Dedifferentiated amniotic fluid mesenchymal stem cell (primary cell): ENCODE measurements at regions not wholly inside any gene's neighbourhood (a gene's known extent, or its start where the extent isn't known, plus 50 kb on each side); places are given as distances from the start of the nearest gene placed in this dataset.

Experiments
- DNase-seq: peaks from one replicate; pipeline ENCODE4 v3.0.0-alpha.2; 2016; ENCODE audit errors: extremely low spot score

DNA sequence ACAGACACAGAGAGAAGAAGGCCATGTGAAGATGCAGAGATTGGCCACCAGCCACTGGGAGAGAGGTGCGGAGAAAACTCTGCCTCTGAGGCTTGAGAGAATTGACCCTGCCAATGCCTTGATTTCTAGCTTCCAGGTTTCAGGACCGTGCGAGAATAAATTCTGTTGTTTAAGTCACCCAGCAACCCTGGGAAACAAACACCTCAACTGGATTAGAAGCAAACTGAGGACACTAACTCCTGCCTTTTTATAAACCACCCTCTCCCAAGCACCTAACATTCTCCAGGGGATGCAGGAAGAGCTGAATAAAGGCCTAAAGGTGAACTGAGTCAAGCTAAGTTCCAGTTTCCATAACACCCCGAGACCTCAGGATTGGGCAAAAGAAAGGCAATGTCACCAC lies 136.1 kb downstream of the ANKRD60 start:
- no peak for DNase-seq

DNA sequence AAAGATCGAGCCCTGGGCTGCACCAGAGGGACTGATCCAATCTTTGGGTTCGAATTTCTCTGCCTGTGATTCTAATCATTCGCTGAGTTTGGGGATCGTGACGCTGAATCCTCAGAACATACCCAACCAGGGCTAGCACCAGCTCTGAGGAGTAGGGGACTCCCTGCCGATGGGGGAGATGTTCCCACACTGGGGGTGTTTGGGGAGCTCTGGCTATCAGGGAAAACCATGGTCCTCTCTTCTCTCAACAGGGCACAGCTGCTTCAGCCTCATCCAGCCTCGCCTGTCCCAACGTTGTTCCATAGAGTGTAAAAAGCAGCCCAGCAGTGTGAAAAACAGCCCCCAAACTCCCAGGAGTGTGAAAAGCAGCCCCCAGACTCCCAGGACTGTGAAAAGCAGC lies 136.6 kb downstream of the ANKRD60 start:
- no peak for DNase-seq

DNA sequence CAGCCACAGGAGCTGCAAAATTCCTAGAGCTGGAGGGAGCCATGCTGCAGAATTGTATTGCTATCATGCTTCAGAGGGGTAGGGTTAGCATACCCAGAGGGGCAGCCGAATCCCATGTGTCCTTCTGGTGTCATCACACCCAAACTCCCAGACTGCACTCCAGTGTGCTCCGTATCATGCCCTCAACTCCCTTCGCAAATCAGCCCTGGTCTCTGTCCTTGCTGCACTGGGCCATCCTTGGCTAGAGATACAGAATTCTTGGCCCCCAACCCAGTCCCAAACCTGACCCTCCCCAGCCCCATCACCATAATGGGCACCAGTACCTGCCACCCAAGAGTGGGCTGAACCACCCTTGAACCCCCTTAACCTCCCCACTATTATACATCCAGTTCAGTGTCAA lies 138.3 kb downstream of the ANKRD60 start:
- DNase-seq: no peak

DNA sequence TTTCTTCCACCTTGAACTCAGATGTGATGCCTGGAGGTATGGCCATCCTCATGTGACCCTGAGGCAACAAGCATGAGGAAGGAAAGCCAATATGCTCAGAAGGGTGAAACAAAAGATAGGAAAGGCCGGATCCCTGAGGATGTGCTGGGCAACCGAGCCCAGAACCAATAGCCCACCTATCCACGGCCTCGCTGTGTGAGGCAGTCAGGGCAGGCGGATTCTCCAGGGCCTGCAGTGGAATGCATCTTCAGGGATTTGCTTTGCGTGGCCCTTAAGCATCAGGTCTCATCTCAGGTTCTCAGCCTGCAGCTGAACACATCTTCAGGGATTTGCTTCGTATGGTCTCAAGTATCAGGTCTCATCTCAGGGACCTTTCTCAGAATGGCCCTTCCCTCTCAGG lies 139.8 kb downstream of the ANKRD60 start:
- no peak for DNase-seq

DNA sequence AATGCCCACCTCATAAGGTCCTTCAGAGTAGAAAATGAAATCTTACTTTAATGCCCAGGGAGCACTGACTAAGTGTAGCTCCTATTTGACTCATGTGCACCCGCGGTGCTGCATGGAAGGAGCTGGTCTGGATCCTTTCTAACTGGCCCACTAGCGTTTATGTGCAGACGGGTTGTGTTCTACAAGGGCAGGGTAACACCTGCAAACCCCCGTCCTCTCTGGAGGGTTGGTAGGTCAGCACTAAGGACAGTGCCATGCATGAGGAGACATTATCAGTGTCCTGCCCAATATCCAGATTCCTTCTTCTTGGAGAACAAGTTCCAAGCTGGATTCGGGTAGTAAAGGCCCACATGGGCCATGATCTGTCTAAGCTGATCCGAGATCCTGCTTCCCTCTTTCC lies 140.3 kb downstream of the ANKRD60 start:
- no peak for DNase-seq

DNA sequence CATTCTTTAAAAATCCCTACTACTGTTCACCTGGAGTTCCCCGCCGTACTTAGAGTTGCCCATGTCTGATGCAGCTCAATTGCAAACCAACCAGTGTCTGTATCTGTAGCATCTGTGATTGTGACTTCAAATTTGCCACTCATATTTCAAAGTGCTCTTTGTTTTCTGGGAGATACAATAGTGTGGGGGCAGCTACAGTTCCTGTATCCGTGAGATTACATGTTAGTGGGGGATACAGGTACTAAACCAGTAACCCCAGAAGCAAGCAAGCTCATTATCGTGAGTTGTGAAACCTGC lies 140.9 kb downstream of the ANKRD60 start:
- DNase-seq: no peak

DNA sequence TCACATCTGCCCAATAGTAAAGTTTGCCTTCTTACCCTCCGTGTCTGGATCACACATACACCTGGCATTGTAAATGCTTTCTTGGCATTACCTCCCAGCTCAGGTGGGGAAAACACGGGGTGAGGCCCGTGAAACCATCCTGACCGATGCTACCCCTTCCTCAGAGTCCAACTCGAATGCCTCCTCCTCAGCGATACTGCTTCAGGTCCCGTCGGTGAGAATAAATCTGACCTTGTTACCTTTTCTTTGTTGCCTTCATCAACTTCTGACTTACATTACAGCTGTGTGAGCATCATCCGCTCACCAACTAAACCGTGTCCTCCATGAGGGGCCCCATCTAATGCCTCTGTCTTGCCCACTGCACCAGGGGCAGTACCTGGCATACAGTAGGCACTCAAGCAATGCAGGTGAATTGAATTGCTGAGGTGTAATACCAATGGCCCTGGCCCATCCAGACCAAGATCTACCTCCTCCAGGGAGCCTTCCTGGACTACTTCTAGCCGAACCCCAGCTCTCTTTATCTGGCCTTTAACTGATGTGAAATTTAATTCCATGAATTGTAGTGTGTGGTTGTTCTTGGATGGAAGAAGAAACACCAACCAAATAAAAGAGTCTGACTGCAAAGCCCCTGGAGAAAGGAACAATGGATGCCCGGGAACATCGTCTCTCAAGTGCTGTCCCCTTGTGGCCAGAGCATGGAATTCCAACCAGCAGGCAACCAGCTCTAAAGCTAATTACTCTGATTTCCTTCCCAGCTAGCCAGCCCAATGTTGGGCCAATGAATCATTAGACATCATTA lies 141.5 kb downstream of the ANKRD60 start:
- no peak for DNase-seq

DNA sequence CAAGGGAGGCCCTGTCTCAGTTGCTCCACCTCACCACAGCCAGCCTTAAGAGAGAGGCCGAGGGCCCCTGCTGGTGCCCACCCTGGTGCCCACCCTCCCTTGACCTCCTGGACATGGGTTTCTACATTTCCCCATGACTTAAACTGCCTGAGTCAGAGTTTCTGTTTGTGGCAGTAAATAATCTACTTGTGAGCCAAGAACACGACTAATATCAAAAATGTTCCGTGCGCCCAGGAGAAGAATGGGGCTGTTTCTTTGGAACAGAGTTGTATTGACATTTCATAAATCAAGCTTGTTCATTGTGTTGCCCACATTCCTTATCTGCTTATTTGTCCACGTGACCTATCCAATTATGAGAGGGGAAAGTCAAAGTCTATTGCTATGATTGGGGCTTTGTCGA lies 143.5 kb downstream of the ANKRD60 start:
- no peak for DNase-seq

DNA sequence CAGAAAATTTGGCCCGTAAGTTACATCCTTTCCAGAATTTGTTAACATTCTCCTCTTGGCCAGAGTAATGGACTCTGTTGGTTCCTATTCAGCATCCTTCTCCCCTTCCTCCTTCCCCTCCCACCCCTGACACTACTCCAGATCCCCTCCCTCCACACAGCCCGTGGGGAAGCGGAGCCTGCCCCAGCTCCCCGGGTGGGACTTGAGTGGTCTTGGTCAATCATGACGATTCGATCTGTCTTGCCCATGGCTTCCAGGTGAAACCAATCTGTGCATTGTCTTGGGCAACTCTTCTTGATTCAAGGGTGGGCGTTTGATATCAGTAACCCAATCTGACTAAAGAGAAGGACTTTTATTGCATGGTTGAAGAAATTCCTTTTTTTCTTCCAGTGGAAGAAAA lies 143.9 kb downstream of the ANKRD60 start:
- no peak for DNase-seq

DNA sequence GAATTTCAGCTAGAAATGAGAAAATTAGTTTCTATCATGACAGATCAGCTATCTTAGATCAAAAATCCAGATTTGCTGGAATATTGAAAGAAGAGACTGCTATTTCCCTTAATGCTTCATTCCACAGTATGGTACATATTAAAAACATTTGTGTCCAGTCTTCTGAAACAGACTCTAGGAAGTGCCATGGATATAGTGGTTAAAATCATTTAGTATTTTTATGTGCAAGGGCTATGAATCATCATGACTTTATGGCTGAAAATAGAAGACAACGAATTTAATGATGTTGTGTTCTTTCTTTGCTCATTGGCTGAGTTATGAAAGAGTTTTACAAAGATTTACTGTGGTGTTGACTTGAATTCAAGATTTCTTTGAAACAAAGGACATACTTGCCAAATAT lies 146.6 kb downstream of the ANKRD60 start:
- peak; percentile 70 for DNase-seq

DNA sequence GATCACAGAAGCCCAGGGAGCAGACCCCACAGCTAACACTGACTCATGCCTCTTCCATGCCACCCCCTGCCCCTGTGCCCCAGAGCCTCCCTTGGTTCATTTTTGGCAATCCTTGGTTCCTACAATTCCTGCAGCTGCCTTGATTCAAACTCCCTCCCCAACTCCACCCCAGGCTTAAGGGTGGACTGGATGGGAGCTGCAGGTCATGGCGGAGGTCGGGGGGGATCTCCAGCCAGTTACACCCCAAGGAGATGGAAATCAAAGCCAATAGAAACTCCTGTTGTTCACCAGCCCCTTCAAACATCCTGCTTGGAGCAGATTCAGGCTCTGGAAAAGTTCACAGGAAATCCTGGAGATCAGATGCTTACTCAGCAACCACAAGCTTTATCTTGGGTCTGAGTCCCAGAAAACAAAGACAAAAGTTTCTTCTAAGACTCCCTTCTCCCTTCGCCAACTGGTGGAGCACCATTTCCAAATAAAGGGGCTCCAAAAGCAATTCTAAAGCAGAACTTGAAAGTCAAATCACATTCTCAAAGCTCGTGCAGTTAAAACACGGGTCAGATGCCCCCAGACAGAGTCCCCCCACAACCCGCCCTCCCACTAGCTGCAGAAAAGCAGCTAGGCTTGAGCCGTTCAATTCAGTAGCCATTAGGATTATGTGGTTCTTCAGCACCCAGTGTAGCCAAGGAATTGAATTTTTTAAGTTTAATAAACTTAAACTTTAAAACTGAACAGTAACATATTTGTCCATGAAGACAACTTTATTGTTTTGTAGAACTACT lies 149.5 kb downstream of the ANKRD60 start:
- DNase-seq: no peak

DNA sequence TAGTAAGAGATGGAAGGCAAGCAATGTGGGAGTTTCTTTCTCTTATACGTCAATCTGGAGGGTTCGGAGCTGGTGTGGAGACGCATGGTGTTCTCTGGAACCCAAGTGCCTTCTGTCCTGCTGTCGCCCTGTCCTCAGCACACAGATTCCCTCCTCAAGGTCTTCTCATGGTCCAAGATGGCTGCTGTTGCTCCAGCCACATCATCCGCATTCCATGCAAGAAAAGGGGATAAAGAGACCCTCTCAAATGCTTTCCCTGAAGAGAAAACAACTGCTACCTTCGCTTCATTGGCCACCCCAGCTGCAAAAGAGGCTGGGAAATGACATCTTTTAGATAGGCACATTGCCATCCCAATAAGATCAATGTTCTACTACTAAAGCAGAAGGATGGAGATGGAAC lies 151.2 kb downstream of the ANKRD60 start:
- no peak for DNase-seq

DNA sequence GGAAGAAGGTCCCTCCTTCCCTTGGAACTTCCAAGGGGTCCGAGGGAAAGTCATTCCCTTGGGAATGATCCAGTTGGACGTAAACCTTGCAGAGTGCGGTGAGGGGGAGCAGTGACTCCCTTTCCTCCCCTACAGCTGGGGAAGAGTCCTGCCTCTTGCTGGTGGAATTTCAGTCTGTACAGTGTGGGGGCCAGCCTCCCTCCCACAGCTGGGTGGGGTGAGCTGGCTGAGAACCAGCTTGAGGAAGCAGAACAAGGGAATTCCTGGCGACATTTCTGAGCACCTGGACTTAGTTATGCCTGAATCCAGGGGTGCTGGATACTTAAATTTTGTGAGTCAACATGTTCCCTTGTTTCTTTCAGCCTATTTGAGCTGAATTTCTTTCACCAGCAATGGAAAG lies 152.0 kb downstream of the ANKRD60 start:
- no peak for DNase-seq

DNA sequence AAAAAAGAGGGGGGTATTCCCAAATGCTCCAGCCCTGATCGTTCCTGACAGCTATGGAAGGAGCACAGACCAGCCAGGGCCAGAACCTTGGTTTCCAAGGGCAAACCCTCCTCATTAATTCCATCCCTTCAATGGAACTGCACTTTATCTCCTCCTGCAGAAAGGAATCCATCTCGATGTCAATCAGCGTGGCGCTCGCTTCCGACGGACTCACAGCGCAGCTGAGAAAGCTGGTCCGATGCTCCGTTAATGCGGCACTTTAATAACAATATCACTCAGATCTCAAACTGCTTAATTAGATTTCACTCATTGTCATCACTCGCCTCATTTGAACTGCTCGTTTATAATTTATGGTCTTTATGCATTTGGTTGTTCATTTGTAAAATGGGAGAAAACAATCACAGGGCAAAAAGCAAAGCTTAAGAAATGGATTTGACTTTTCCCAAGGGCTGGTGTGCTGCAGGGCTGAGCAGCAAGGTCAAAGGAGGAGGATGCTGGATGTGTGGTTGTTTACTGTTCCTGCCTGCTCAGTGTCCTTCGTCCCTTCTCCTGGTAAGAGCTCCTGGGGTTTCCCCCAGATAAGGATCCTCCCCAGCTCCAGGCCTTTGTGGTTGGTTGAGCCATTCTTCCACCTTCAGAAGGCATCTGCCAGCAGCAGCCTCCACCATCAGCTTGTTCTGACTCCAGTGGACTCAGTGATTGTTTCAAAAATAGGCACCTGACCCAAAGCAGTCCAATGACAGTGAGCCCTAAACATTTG lies 152.7 kb downstream of the ANKRD60 start:
- no peak for DNase-seq

DNA sequence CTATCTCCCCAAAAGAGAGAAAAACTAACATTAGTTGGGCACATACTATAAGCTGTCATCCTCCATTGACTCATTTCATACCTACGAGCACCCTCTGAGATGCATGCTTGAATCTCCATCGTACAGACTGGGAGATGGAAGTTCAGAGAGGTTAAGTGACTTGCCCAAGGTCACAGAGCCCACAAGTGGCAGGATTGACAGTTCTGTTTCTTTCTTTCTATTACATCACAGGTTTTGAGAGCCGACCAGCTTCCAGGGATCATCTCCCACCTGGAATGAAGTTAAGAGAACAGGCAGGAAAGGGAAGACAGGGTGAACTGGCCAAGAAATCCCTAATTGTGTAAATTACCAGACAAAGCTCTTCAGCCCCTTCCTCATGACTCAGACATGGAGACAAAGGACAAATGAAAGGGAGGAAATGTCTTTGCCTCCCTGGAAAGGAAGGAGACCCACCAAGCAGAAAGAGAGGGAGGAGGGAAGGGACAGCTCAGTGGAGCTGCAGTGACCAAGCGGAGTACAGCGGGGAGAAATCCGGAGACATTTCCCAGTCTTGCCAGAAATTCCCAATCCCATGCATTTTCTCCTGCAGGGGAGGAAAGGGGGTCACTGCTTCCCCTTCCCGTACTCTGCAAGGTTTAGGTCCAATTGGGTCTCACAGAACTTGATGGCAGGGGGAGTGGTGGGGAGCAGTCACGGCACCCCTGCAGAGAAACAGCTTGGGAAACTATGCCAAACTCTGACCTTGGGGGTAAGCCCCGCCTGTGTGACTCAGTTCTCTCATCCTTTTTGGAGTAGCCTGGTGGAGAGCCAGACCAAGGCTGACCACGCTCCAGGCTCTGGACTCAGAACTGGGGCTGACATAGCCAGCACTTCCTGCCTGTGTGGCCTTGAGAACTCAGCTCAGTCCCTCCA lies 154.3 kb downstream of the ANKRD60 start:
- DNase-seq: no peak

DNA sequence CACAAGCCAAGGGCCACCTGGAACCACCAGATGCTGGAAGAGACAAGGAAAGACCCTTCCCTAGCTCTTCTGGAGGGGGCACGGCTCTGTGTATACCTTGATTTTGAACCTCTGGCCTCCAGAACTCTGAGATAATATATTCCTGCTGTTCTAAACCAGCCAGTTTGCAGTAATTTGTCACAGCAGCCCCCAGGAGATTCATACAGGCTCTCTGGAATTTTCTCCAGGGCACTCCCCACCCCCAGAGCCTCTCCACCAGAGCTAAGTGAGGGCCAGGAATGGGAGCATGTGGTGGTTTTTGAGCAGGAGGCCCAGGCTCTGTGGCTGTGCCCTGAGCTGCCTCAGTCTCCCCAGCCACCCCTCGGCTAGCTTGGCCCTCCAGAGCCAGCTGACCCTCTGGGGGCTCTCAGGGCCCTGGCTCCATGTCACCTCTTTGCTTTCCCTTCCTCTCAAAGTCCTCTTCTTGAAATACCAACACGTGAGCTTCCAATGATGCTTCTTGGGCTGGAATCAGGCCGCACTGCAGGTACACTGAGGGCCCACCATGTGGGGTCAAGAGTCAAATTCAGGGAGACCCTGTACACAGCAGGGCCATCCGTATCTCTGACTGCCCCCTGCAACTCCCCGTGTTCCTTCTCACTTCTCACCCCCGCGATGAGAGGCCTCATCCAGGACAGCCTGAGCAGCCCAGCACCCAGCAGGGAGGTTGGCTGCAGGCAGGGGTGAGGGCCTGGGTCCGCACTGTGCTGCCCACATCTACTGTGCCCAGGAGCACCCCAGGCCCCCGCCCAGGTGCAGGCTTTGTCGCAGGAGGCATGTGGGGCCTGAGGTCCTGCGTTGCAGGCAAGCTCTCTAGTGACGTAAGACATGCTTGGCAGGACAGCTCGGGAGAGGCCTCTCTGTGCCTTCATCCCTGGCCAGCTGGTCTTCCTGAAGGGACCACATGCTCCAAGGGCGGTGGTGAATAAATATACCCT lies 155.5 kb downstream of the ANKRD60 start:
- DNase-seq: no peak

DNA sequence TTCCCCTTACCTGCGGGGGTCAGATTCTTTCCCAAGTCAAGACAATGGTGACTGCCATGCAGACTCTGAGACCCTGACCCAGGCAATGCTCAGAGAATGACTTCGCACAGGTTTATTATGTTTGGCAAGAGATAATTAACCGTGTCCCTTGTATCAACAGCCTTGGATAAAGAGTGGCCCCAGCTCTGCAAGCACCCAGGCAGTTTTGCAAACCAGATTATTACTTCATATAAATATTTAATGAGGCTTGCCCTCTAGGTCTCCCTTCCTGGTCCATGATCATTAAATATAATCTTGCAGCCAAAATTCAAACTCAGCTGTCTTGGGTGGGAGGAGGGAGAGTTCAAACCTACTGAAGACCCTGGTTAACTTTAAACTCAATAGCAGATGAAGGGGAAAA lies 156.5 kb downstream of the ANKRD60 start:
- DNase-seq: no peak

DNA sequence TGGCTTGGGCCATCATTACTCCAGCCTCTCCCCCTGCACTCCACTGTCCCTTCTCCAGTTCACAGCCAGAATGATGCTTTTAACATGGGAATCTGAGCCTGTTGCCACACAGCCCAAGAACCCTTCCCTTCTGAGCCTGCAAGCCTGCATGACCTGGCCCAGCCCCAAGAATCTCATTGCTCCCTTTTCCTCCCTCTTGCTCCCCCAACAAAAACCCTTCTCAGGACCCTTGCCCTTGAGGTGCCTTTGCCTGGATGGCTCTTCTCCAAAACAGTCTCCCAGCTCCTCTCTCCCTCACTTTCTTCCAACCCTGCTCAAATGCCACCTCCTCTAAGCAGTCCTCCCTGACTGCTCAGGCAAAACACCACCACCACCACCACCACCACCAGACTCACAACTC lies 157.2 kb downstream of the ANKRD60 start:
- DNase-seq: no peak

DNA sequence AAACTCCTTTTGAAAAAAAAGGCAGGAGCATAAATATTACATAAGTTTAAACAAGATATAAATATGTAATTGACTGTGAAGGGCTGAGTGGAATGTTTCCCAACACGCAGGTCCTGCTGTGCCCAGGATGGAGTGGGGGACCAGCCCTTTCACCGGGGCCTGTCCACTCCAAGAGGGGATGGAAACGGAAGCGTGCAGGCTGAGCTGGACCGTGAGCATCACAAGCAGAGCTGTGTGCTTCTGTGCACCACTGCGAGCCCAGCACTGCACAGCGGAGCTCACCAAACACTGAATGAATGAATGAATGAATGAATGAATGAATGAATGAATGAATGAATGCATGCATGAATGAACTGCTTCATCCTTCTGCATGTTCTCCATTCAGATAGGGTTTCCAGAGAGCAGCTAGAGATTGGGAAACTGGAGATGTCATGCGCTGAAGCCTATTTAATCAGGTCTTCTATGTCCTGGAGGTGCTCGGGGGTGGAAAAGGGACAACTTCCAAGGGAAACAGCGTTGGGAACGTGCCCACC lies 157.7 kb downstream of the ANKRD60 start:
- DNase-seq: no peak
